Natural killer cell treated with Interleukin-12 subunit alpha and Interleukin-12 subunit beta and Interleukin-15 and Interleukin-18, amount 100 ng/mL, for 72 hours (primary cell): ENCODE measurements at regions not wholly inside any gene's neighbourhood (a gene's known extent, or its start where the extent isn't known, plus 50 kb on each side); places are given as distances from the start of the nearest gene placed in this dataset.
"Not testable (repeated sequence)": the region's sequence is repeated elsewhere in the genome, so short reads cannot be mapped to it uniquely, and the experiment has no call there.

Experiments used
- ATAC-seq, 2 donors: fragments of 150-1000 bp; cut with Tn5 transposase in 1 of 2; sonication (Bioruptor Pico), chemical (Tn5 transposase) in 1 of 2; 2 replicates each; pipeline ENCODE4 v1.10.0; 2021
- DNase-seq: peaks from one replicate; pipeline ENCODE4 v3.0.0; 2022; ENCODE audit warnings: low spot score
- H3K27ac Mint-ChIP-seq, 2 donors: 1 replicate in 1 of 2; 2 replicates in 1 of 2; pipeline ENCODE4 v1.8.0; 2022; ENCODE audit warnings: mixed read lengths in 2 of 2, mild to moderate bottlenecking in 1 of 2, moderate library complexity in 1 of 2
- H3K27me3 Mint-ChIP-seq, 2 donors: 1 replicate in 1 of 2; 2 replicates in 1 of 2; pipeline ENCODE4 v1.8.0; 2022; ENCODE audit warnings: mixed read lengths in 2 of 2
- H3K36me3 Mint-ChIP-seq: one replicate; pipeline ENCODE4 v1.8.0; 2022; ENCODE audit warnings: mixed read lengths
- H3K4me1 Mint-ChIP-seq, 2 donors: 1 replicate in 1 of 2; 2 replicates in 1 of 2; pipeline ENCODE4 v1.8.0; 2022; ENCODE audit warnings: low read depth in 2 of 2, mixed read lengths in 2 of 2, mild to moderate bottlenecking in 1 of 2
- H3K4me3 Mint-ChIP-seq: one replicate; pipeline ENCODE4 v1.8.0; 2022; ENCODE audit warnings: mixed read lengths
- H3K9me3 Mint-ChIP-seq: 2 replicates; pipeline ENCODE4 v1.8.0; 2022; ENCODE audit warnings: mixed read lengths

GRCh38 chr5:66281294-66281693, 137.2 kb downstream of the SREK1 start:
- no peak for ATAC-seq
- H3K4me3 Mint-ChIP-seq: no peak overlapping the region
- H3K36me3 Mint-ChIP-seq: no peaks in the 10 kb centered on the region
- no peaks in the 10 kb centered on the region for H3K9me3 Mint-ChIP-seq
- no peak for DNase-seq
- peaks cover 13 to 23% of the 10 kb centered on the region in 2 donors for H3K27me3 Mint-ChIP-seq
- H3K4me1 Mint-ChIP-seq: no peaks in the 10 kb centered on the region
- no peak overlapping the region for H3K27ac Mint-ChIP-seq

- Mint-ChIP-seq H3K36me3 (no peaks in the 10 kb centered on the region), H3K27me3 (peaks cover 8 to 16% of the 10 kb centered on the region in 2 donors), H3K27ac (no peak overlapping the region), H3K4me3 (no peak overlapping the region), H3K4me1 (no peaks in the 10 kb centered on the region), H3K9me3 (no peaks in the 10 kb centered on the region)
- DNase-seq (no peak), ATAC-seq (peak in 1 of 2 donors; percentile 28)
Observed at GRCh38 chr5:66284588-66285342, 140.7 kb downstream of the SREK1 start.

GRCh38 chr5:66285343-66285922, 141.3 kb downstream of the SREK1 start:
- H3K27ac Mint-ChIP-seq: no peak overlapping the region
- no peak overlapping the region for H3K4me3 Mint-ChIP-seq
- ATAC-seq (peak; percentile 54 to 68), DNase-seq (no peak)
- no peaks in the 10 kb centered on the region for H3K36me3 Mint-ChIP-seq
- peaks cover 9 to 20% of the 10 kb centered on the region in 2 donors for H3K27me3 Mint-ChIP-seq
- no peaks in the 10 kb centered on the region for H3K9me3 Mint-ChIP-seq
- no peaks in the 10 kb centered on the region for H3K4me1 Mint-ChIP-seq

- peaks cover 15 to 31% of the 10 kb centered on the region in 2 donors for H3K27me3 Mint-ChIP-seq
- no peak for DNase-seq
- no peak for ATAC-seq
- no peak overlapping the region for H3K27ac Mint-ChIP-seq
- no peak overlapping the region for H3K4me3 Mint-ChIP-seq
- H3K4me1 Mint-ChIP-seq: no peaks in the 10 kb centered on the region
- no peaks in the 10 kb centered on the region for H3K9me3 Mint-ChIP-seq
- H3K36me3 Mint-ChIP-seq: no peaks in the 10 kb centered on the region
Observed at GRCh38 chr5:66291771-66292170, 147.7 kb downstream of the SREK1 start.

GRCh38 chr5:66293851-66294250, 149.8 kb downstream of the SREK1 start:
- H3K27ac Mint-ChIP-seq, ATAC-seq, H3K9me3 Mint-ChIP-seq, H3K4me1 Mint-ChIP-seq, DNase-seq, H3K36me3 Mint-ChIP-seq, H3K4me3 Mint-ChIP-seq: not testable (repeated sequence)
- H3K27me3 Mint-ChIP-seq: peaks cover 12 to 31% of the 10 kb centered on the region in 2 donors

DNA sequence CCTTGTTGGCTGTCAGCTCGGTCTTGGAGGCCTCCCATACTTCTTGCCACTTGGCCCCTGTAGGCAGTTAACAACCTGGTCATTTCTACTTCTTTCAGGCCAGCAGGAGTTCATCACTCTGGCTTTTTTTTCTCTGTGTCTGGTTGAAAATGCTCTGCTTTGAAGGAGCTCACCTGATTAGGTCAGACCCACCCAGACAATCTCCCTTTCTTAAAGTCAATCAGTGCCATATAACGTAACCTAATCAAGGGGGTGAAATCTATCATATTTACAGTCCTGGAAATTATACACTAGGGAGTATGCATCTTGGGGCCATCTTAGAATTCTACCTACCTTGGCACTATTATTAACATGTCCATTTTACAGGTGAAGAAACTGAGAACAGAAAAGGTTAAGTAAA, 155.4 kb downstream of the SREK1 start:
- Mint-ChIP-seq H3K9me3 (no peaks in the 10 kb centered on the region), H3K4me1 (no peaks in the 10 kb centered on the region), H3K27ac (no peak overlapping the region), H3K27me3 (peaks cover 13% of the 10 kb centered on the region in 2 donors), H3K4me3 (no peak overlapping the region), H3K36me3 (no peaks in the 10 kb centered on the region)
- DNase-seq (no peak), ATAC-seq (no peak)

GRCh38 chr5:66302344-66302743, 158.2 kb downstream of the SREK1 start:
- Mint-ChIP-seq H3K4me3 (no peak overlapping the region), H3K4me1 (no peaks in the 10 kb centered on the region), H3K27me3 (peaks cover 19 to 24% of the 10 kb centered on the region in 2 donors), H3K9me3 (no peaks in the 10 kb centered on the region), H3K36me3 (no peaks in the 10 kb centered on the region), H3K27ac (no peak overlapping the region)
- no peak for ATAC-seq
- no peak for DNase-seq

DNA sequence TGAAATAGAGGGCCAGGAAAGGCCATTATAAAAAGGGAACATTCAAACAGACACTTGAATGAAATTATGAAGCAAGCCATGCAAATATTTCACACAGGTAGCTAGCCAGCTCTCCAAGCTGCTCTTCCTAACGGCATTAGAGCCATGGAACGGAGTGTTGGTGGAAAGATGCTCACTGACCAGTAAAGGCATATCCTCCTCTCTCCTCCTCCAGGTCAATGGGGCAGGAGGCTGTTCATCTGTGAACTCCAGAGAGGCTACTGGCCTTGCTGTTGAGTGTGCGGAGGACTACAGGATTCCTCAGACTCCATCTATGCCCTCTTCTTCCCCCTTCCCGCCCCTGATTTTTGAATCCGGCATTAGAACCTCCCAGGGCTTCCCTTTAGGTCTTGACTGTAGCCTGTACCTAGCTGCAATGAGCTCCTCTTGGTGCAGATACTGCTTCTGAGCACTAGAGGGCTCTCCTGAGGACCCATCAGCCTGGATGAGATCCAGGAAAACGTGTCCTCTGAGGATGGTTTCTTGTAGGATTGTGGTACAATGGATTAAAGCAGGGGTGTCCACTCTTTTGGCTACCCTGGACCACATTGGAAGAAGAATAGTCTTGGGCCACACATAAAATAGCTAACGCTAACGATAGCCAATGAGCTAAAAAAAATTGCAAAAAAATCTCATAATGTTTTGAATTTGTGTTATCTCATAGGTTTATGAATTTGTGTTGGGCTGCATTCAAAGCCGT, 162.2 kb downstream of the SREK1 start:
- DNase-seq (no peak), ATAC-seq (peak in 1 of 2 donors; percentile 65)
- Mint-ChIP-seq H3K4me3 (no peak overlapping the region), H3K9me3 (no peaks in the 10 kb centered on the region), H3K27ac (no peak overlapping the region), H3K27me3 (peaks cover 19 to 21% of the 10 kb centered on the region in 2 donors), H3K4me1 (no peaks in the 10 kb centered on the region), H3K36me3 (no peaks in the 10 kb centered on the region)

GRCh38 chr5:66306844-66307315, 162.8 kb downstream of the SREK1 start:
- H3K27me3 Mint-ChIP-seq: peaks cover 16 to 21% of the 10 kb centered on the region in 2 donors

DNA sequence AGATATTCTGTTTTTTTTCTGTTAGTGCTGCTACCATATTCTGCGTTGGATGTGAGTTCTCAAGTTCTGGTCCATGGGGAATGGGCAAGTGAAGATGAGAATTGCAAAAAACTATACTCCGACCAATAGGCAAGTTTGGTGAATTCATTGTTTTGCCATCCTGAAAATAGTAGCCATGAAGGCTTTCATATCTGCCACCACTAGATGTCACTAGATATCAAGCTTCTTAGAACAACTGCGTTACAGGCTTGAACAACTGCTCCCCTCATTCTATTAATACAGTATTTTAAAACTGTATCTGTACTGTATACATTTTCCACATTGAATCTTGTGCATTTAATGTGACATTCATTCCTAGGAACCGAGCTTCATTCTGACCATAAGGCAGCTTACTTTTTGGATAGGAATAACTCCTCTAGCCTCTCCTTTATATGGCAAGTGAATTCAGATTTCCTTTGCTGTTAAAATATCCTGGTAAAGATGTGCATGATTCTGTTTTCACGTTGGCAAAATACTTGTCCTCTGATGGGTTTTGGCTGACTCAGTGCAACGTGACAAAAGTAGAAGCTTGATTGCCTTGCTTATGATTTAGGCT, 163.6 kb downstream of the SREK1 start:
- Mint-ChIP-seq H3K4me1 (no peaks in the 10 kb centered on the region), H3K4me3 (no peak overlapping the region), H3K27me3 (peaks cover 13 to 25% of the 10 kb centered on the region in 2 donors), H3K36me3 (no peaks in the 10 kb centered on the region), H3K9me3 (no peaks in the 10 kb centered on the region), H3K27ac (no peak overlapping the region)
- DNase-seq (no peak), ATAC-seq (no peak)

More at GRCh38 chr5:66306844-66307315, 162.8 kb downstream of the SREK1 start:
- Mint-ChIP-seq H3K9me3 (no peaks in the 10 kb centered on the region), H3K4me1 (no peaks in the 10 kb centered on the region), H3K27ac (no peak overlapping the region), H3K4me3 (no peak overlapping the region), H3K36me3 (no peaks in the 10 kb centered on the region)
- ATAC-seq: no peak
- DNase-seq: no peak

- H3K27ac Mint-ChIP-seq: no peak overlapping the region
- H3K36me3 Mint-ChIP-seq: peaks cover 6% of the 10 kb centered on the region
- H3K4me1 Mint-ChIP-seq: no peaks in the 10 kb centered on the region
- H3K27me3 Mint-ChIP-seq: peaks cover 13 to 14% of the 10 kb centered on the region in 2 donors
- ATAC-seq: no peak
- DNase-seq: no peak
- no peak overlapping the region for H3K4me3 Mint-ChIP-seq
- peaks cover 4% of the 10 kb centered on the region for H3K9me3 Mint-ChIP-seq
Observed at GRCh38 chr5:66312266-66312665, 168.2 kb downstream of the SREK1 start.

DNA sequence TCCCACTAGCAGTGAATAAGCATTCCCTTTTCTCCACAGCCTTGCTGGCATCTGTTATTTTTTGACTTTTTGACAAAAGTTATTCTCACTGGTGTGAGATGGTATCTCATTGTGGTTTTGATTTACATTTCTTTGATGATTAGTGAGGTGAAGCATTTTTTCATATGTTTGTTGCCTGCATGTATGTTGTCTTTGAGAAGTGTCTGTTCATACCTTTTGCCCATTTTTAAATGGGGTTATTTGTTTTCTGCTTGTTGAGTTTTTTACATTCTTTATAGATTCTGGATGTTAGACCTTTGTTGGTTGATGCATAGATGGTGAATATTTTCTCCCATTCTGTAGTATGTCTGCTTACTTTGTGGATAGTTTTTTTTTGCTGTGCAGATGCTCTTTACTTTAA, 171.7 kb downstream of the SREK1 start:
- H3K27me3 Mint-ChIP-seq: peaks cover 26 to 30% of the 10 kb centered on the region in 2 donors
- H3K36me3 Mint-ChIP-seq: peaks cover 6% of the 10 kb centered on the region
- DNase-seq: no peak
- peaks cover 4% of the 10 kb centered on the region for H3K9me3 Mint-ChIP-seq
- no peak overlapping the region for H3K27ac Mint-ChIP-seq
- no peak overlapping the region for H3K4me3 Mint-ChIP-seq
- ATAC-seq: no peak
- H3K4me1 Mint-ChIP-seq: no peaks in the 10 kb centered on the region

GRCh38 chr5:66322786-66323528, 178.9 kb downstream of the SREK1 start:
- H3K27me3 Mint-ChIP-seq: peaks cover 15 to 33% of the 10 kb centered on the region in 2 donors
- H3K9me3 Mint-ChIP-seq: no peaks in the 10 kb centered on the region
- H3K4me1 Mint-ChIP-seq: no peaks in the 10 kb centered on the region
- no peak overlapping the region for H3K27ac Mint-ChIP-seq
- H3K4me3 Mint-ChIP-seq: no peak overlapping the region
- no peaks in the 10 kb centered on the region for H3K36me3 Mint-ChIP-seq
- DNase-seq: no peak
- no peak for ATAC-seq
